Ishikawa (cell line): ENCODE measurements at regions not wholly inside any gene's neighbourhood (a gene's known extent, or its start where the extent isn't known, plus 50 kb on each side); places are given as distances from the start of the nearest gene placed in this dataset.

Experiments
- CREB1 ChIP-seq: IDR thresholded peaks from 2 replicates; pipeline ENCODE4 v1.6.1; 2012; ENCODE audit warnings: low read depth
- EP300 ChIP-seq: IDR thresholded peaks from 2 replicates; pipeline ENCODE4 v1.6.1; 2012; ENCODE audit warnings: borderline replicate concordance
- FOXM1 ChIP-seq: IDR thresholded peaks from 2 replicates; pipeline ENCODE4 v1.6.1; 2012; ENCODE audit warnings: low read depth, borderline replicate concordance
- MAX ChIP-seq: IDR thresholded peaks from 2 replicates; pipeline ENCODE4 v1.6.1; 2012
- RAD21 ChIP-seq: IDR thresholded peaks from 2 replicates; pipeline ENCODE4 v1.6.1; 2012; ENCODE audit warnings: low read depth
- REST ChIP-seq: IDR thresholded peaks from 2 replicates; pipeline ENCODE4 v1.6.1; 2012; ENCODE audit warnings: low read depth, mild to moderate bottlenecking
- TAF1 ChIP-seq: IDR thresholded peaks from 2 replicates; pipeline ENCODE4 v1.6.1; 2012; ENCODE audit warnings: low read depth, mild to moderate bottlenecking
- USF1 ChIP-seq: IDR thresholded peaks from 2 replicates; pipeline ENCODE4 v1.6.1; 2012
- YY1 ChIP-seq: IDR thresholded peaks from 2 replicates; pipeline ENCODE4 v1.6.1; 2012; ENCODE audit warnings: low read depth

GRCh38 chr11:112579282-112579681 is 318.6 kb upstream of the PLET1 start:
- TF ChIP-seq MAX (no peak), TAF1 (no peak), RAD21 (no peak), EP300 (no peak), FOXM1 (no peak), REST (no peak), CREB1 (no peak), YY1 (no peak), USF1 (no peak)
